Heart left ventricle (tissue), 16 donors: ENCODE measurements at regions not wholly inside any gene's neighbourhood (a gene's known extent, or its start where the extent isn't known, plus 50 kb on each side); places are given as distances from the start of the nearest gene placed in this dataset.

Experiments used
- ATAC-seq, 4 donors: fragments of 200-7000 bp; cut with Tn5 transposase; one replicate each; pipeline ENCODE4 v1.9.1; 2020 to 2022; ENCODE audit warnings: moderate library complexity in 4 of 4, mild to moderate bottlenecking in 3 of 4, moderate number of reproducible peaks in 1 of 4
- DNase-seq, 5 donors: peaks; one replicate each; pipeline ENCODE4 v3.0.0-alpha.2; 2020
- H3K27ac ChIP-seq, 12 donors: fragments of 200-600 bp; sonication (generic) in 4 of 12; one replicate each; pipeline versions ENCODE4 v1.5.0 to v1.8.0; 2016 to 2022; ENCODE audit warnings: mild to moderate bottlenecking in 2 of 12
- H3K27me3 ChIP-seq, 9 donors: fragments of 200-600 bp; sonication (generic) in 2 of 9; one replicate each; pipeline versions ENCODE4 v1.5.1 to v1.8.0; 2016 to 2022; ENCODE audit warnings: mild to moderate bottlenecking in 3 of 9
- H3K36me3 ChIP-seq, 9 donors: fragments of 200-600 bp; sonication (generic) in 2 of 9; one replicate each; pipeline versions ENCODE4 v1.5.0 to v1.8.0; 2018 to 2022; ENCODE audit warnings: mild to moderate bottlenecking in 2 of 9
- H3K4me1 ChIP-seq, 12 donors: fragments of 200-600 bp; sonication (generic) in 4 of 12; one replicate each; pipeline versions ENCODE4 v1.5.0 to v1.8.0; 2016 to 2022; ENCODE audit warnings: mild to moderate bottlenecking in 3 of 12
- H3K4me3 ChIP-seq, 12 donors: fragments of 200-600 bp; sonication (generic) in 4 of 12; one replicate each; pipeline versions ENCODE4 v1.5.0 to v1.8.0; 2017 to 2022; ENCODE audit warnings: mild to moderate bottlenecking in 9 of 12, moderate library complexity in 4 of 12
- H3K9me3 ChIP-seq, 12 donors: fragments of 200-600 bp; sonication (generic) in 4 of 12; one replicate each; pipeline versions ENCODE4 v1.5.0 to v1.8.0; 2016 to 2022; ENCODE audit warnings: mild to moderate bottlenecking in 1 of 12
- POLR2A ChIP-seq, 2 donors: fragments of 450-650 bp; IDR thresholded peaks; one replicate each; pipeline ENCODE4 v1.6.1; 2017; ENCODE audit warnings: antibody characterized with exemption in 2 of 2, mild to moderate bottlenecking in 2 of 2, moderate library complexity in 2 of 2
- WGBS, 4 donors: extraction: QIAGEN DNeasy Blood & Tissue Kit in 2 of 4; methylation state at CpG; one replicate each; pipeline versions ENCODE4 v1.1.5 to v1.1.7; 2013 to 2018; 5-methylcytosine and 5-hydroxymethylcytosine counted together
- intact Hi-C, 10 donors: fragments of 100-400 bp; cut with DNase I; formaldehyde crosslinking; loops; one replicate each; pipeline versions ENCODE4 v1.11.1 to v1.14.2; 2022
- TF ChIP-seq, protein P1 (sequence below), 12 donors: fragments of 200-600 bp; sonication (generic) in 4 of 12; IDR thresholded peaks; one replicate each; pipeline versions ENCODE4 v1.5.0 to v1.8.0; 2018 to 2022; ENCODE audit warnings: antibody characterized with exemption in 12 of 12, mild to moderate bottlenecking in 5 of 12
- donor health status: ischemic (EF 13 %, LVEDD 7.1; RV severe dilation, severe dysfunction).
- donor health status: healthy with polysubstance abuse.
- donor health status: DM: no; HTN: yes; CAD: no.
- donor health status: DM: no; HTN: no; CAD: no.
- donor health status: ischemic (EF 25% LVEDD 6.9; RV normal size, moderate dysfunction).
- donor health status: ischemic (EF 25% LVEDD 5.7; RV mildly dilated, moderate dysfunction).
- donor health status: healthy.
- donor health status: DM: yes; HTN: yes; CAD: no.
- donor health status: ischemic (EF 35%, LVEDD 5.7; RV mildly dilated, moderate dysfunction).
- donor health status: nonischemic (EF 11% LVEDD 7.7; RV severe dilation, severe dysfunction).
- donor health status: DM: yes; HTN: yes; CAD: no.
- donor health status: PGD.
- donor health status: ischemic (EF 29% LVEDD 5.4; RV normal size, mild dysfunction).
- donor health status: nonischemic (EF 23%, LVEDD 6.1; RV moderate dilation, normal function).

DNA sequence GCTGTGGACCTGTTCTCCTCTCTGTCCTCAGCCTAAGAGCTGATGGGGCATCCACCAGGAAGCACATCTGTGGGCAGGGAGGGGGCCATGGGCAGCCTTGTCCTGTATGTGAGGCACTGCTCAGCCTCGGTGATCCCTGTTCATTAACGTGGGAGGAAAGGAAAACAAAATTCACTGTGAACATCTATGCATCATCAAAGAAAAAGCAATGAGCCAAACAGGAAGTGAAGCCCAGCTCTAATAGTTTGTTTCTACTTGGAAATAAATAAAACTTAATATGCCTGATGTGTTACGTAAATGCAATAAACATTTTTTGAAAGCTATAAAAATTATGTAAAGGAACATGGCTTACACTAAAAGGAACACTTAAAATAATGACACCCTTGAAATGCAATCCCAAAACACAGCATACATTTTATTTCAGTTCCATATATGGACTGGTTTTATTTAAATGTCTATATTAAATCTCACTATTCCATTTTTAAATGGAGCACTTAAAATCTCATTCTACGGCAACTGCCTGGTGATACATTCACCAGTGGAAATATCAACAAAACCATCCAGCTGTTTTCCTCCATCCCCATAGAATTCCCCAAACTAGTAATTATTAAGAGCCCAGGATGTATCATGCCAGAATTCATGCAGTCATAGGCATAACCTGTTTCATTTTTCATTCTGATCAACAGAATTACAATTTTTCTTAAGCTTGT, 78.3 kb downstream of the ZNF280B start:
- ATAC-seq: no peak
- Histone ChIP-seq H3K4me1 (no peaks in the 10 kb centered on the region), H3K4me3 (no peak overlapping the region), H3K36me3 (no peaks in the 10 kb centered on the region), H3K27ac (no peak overlapping the region), H3K9me3 (peaks cover 0 to 12% (median 0%) of the 10 kb centered on the region in 12 donors), H3K27me3 (peaks cover 0 to 29% (median 6%) of the 10 kb centered on the region in 9 donors)
- TF ChIP-seq POLR2A (IDR thresholded peaks at IDR 0.05): no peak
- TF ChIP-seq, protein P1, sequence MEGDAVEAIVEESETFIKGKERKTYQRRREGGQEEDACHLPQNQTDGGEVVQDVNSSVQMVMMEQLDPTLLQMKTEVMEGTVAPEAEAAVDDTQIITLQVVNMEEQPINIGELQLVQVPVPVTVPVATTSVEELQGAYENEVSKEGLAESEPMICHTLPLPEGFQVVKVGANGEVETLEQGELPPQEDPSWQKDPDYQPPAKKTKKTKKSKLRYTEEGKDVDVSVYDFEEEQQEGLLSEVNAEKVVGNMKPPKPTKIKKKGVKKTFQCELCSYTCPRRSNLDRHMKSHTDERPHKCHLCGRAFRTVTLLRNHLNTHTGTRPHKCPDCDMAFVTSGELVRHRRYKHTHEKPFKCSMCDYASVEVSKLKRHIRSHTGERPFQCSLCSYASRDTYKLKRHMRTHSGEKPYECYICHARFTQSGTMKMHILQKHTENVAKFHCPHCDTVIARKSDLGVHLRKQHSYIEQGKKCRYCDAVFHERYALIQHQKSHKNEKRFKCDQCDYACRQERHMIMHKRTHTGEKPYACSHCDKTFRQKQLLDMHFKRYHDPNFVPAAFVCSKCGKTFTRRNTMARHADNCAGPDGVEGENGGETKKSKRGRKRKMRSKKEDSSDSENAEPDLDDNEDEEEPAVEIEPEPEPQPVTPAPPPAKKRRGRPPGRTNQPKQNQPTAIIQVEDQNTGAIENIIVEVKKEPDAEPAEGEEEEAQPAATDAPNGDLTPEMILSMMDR (IDR thresholded peaks at IDR 0.05): no peak
- WGBS, 4 donors: 55 to 64% (median 61%) methylated on average over 4 of the region's 4 CpGs
- intact Hi-C loops: no loop called here
- no peak for DNase-seq

- no peak for TF ChIP-seq POLR2A (IDR thresholded peaks at IDR 0.05)
- TF ChIP-seq, protein P1 (IDR thresholded peaks at IDR 0.05): peak; percentile 29 to 65 (median 55)
- H3K9me3 ChIP-seq: peaks cover 0 to 12% (median 0%) of the 10 kb centered on the region in 12 donors
- ATAC-seq (peak in 3 of 4 donors; percentile 71 to 81 (median 80)), DNase-seq (peak; percentile 32 to 72 (median 46))
- H3K4me3 ChIP-seq: no peak overlapping the region
- H3K4me1 ChIP-seq: no peaks in the 10 kb centered on the region
- no peaks in the 10 kb centered on the region for H3K36me3 ChIP-seq
- 42 to 56% (median 45%) methylated on average over 6 to 7 of the region's 7 CpGs for WGBS, 4 donors
- H3K27ac ChIP-seq: no peak overlapping the region
- intact Hi-C loops: no loop called here
- peaks cover 0 to 31% (median 2%) of the 10 kb centered on the region in 9 donors for H3K27me3 ChIP-seq
Observed at GRCh38 chr22:22431271-22432220, 77.0 kb downstream of the ZNF280B start.

- H3K4me3 ChIP-seq: no peak overlapping the region
- DNase-seq (no peak), ATAC-seq (no peak)
- H3K4me1 ChIP-seq: no peaks in the 10 kb centered on the region
- H3K9me3 ChIP-seq: peaks cover 0 to 12% (median 0%) of the 10 kb centered on the region in 12 donors
- TF ChIP-seq, protein P1 (IDR thresholded peaks at IDR 0.05): no peak
- no peak for TF ChIP-seq POLR2A (IDR thresholded peaks at IDR 0.05)
- intact Hi-C loops: no loop called here
- 58 to 83% (median 70%) methylated on average over 1 of the region's 1 CpG for WGBS, 4 donors
- H3K36me3 ChIP-seq: no peaks in the 10 kb centered on the region
- peaks cover 0 to 29% (median 4%) of the 10 kb centered on the region in 9 donors for H3K27me3 ChIP-seq
- no peak overlapping the region for H3K27ac ChIP-seq
Observed at GRCh38 chr22:22432479-22432878, 76.1 kb downstream of the ZNF280B start.

DNA sequence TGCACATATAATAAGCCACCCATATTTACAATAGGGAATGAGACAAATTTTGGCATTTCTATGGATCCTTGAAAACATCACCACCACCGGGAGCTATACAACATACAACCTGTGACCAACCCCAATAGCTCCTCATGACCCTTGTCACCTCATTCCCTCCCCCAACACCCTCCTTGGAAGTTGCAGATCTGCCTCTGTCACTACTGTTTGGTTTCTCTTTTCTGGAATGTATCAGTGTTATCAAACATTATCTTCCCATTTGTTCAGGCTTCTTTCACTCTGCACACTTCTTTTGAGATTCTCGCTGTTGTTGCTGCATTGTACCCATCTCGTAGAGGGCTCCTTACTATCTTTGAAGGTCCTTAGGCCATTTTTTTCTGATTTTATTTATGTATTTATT, 75.6 kb downstream of the ZNF280B start:
- ATAC-seq: no peak
- H3K27me3 ChIP-seq: peaks cover 0 to 32% (median 4%) of the 10 kb centered on the region in 9 donors
- 75 to 84% (median 79%) methylated on average over 3 of the region's 3 CpGs for WGBS, 4 donors
- DNase-seq: no peak
- intact Hi-C loops: no loop called here
- no peaks in the 10 kb centered on the region for H3K36me3 ChIP-seq
- no peak overlapping the region for H3K4me3 ChIP-seq
- no peak overlapping the region for H3K27ac ChIP-seq
- H3K4me1 ChIP-seq: no peaks in the 10 kb centered on the region
- TF ChIP-seq POLR2A (IDR thresholded peaks at IDR 0.05): no peak
- TF ChIP-seq, protein P1 (IDR thresholded peaks at IDR 0.05): no peak
- H3K9me3 ChIP-seq: peaks cover 0 to 12% (median 0%) of the 10 kb centered on the region in 12 donors
